NB4 (cell line): ENCODE measurements at regions not wholly inside any gene's neighbourhood (a gene's known extent, or its start where the extent isn't known, plus 50 kb on each side); places are given as distances from the start of the nearest gene placed in this dataset.

Source experiments
- DNase-seq: peaks from one replicate; pipeline ENCODE4 v3.0.0; 2010; ENCODE audit warnings: low read depth
- H3K4me3 ChIP-seq: one replicate; pipeline ENCODE4 v1.5.1; 2011; ENCODE audit warnings: mild to moderate bottlenecking, low read depth, low read length, moderate library complexity
- MYC ChIP-seq: IDR thresholded peaks from 2 replicates; pipeline ENCODE4 v1.6.1; 2011; ENCODE audit warnings: low read depth, low read length
- POLR2A ChIP-seq: IDR thresholded peaks from 2 replicates; pipeline ENCODE4 v1.6.1; 2011; ENCODE audit warnings: mild to moderate bottlenecking; ENCODE audit not compliant: insufficient read length; ENCODE audit errors: extremely low read depth
- TF ChIP-seq, protein P1 (sequence below): IDR thresholded peaks from one replicate; pipeline ENCODE4 v1.5.1; 2012; ENCODE audit warnings: low read depth, low read length
- TF ChIP-seq, protein P2 (sequence below): IDR thresholded peaks from 2 replicates; pipeline ENCODE4 v1.6.1; 2011; ENCODE audit warnings: low read depth, low read length

DNA sequence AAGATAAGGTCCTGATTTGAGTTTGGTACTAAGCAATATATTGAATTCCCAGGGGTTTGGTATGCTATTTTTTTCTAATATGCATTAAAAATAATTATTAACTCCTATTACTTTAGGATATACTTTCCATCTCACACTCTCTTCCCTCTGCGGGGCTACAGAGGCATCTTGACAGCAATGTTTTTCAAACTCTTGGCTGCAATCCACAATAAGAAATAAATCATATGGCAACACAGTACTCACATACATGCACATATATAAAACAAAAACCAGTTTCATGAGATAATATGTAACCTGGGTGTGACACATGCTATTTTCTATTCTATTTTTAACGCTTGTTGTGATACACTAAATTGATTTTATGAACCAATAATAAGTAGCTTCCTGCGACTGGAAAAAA is 189.5 kb downstream of the UNC5CL start:
- TF ChIP-seq, protein P1, sequence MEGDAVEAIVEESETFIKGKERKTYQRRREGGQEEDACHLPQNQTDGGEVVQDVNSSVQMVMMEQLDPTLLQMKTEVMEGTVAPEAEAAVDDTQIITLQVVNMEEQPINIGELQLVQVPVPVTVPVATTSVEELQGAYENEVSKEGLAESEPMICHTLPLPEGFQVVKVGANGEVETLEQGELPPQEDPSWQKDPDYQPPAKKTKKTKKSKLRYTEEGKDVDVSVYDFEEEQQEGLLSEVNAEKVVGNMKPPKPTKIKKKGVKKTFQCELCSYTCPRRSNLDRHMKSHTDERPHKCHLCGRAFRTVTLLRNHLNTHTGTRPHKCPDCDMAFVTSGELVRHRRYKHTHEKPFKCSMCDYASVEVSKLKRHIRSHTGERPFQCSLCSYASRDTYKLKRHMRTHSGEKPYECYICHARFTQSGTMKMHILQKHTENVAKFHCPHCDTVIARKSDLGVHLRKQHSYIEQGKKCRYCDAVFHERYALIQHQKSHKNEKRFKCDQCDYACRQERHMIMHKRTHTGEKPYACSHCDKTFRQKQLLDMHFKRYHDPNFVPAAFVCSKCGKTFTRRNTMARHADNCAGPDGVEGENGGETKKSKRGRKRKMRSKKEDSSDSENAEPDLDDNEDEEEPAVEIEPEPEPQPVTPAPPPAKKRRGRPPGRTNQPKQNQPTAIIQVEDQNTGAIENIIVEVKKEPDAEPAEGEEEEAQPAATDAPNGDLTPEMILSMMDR, result no peak
- TF ChIP-seq, protein P2, sequence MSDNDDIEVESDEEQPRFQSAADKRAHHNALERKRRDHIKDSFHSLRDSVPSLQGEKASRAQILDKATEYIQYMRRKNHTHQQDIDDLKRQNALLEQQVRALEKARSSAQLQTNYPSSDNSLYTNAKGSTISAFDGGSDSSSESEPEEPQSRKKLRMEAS, result no peak
- TF ChIP-seq MYC (no peak), POLR2A (no peak)
- no peak for DNase-seq
- no peak overlapping the region for H3K4me3 ChIP-seq

DNA sequence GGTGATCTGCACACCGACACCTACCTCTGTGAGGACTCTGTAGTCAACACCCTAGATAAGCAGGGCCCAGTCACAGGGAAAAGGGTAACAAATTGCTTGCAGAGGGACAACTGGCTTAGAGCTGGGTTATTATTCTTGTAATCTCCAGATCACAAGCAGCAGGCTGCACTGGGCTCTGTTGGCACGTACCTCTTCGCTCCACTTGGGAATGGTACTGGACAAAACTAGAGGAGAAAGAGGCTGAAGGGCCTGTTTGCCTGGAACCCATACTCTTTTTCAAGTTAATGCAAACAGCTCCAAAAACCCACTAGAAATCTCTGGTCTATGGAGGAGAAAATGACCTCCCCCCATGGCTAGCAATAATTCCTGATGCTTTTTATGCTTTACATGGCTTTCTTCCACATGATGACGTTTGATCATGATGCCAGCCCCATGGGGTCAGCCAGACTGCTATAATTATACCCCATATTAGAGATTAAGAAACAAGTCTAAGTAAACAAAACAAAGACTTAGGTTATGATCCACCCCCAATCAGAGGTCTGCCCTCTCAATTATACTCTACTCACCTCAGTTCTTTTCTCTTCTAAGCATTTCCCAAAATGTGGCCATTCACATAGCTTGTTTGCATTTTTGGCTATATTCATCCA is 190.0 kb downstream of the UNC5CL start:
- TF ChIP-seq, protein P1, result no peak
- no peak for TF ChIP-seq MYC
- H3K4me3 ChIP-seq, result no peak overlapping the region
- no peak for DNase-seq

DNA sequence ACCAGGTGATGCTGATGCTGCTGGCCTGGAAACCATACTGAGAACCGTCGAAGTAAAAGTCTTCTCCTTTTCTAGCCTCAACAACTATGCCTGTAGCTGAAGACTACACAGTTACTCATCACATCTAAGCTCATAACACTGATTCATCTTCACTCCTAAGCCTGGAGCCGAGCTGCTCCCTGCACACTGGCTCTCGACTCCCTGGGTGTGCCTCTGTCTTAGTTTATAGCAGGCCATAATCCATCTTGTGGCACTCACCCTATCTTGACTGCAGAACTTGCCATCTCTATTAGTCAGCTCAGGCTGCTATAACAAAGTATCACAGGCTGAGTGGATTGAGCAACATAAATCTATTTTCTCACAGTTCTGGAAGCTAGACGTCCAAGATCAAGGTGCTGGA is 191.0 kb downstream of the UNC5CL start:
- TF ChIP-seq, protein P1, result no peak
- TF ChIP-seq MYC (no peak), POLR2A (no peak)
- TF ChIP-seq, protein P2, result no peak
- no peak for DNase-seq
- no peak overlapping the region for H3K4me3 ChIP-seq

DNA sequence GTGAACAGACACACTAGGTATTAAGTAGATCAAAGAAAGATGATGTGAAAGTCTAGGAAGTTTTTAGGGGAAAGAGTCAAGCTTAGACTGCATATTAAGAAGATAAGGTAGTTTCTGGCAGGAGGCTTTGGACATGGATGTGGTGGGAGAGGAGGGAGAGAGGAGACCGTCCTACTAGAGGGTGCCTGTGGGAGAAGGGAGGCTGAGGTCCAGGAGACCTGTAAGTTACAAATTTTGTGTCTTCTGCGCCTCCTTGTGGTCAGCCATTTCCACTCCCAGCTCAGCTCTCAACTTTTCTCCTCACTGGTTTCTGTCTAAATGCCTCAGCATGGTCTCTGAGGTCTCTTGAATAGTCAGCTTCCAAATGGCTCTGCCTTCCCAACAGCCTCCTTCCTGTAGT is 193.5 kb downstream of the UNC5CL start:
- TF ChIP-seq, protein P2, result no peak
- TF ChIP-seq, protein P1, result peak; percentile 69
- TF ChIP-seq POLR2A, result no peak
- peak; percentile 51 for DNase-seq
- no peak overlapping the region for H3K4me3 ChIP-seq

DNA sequence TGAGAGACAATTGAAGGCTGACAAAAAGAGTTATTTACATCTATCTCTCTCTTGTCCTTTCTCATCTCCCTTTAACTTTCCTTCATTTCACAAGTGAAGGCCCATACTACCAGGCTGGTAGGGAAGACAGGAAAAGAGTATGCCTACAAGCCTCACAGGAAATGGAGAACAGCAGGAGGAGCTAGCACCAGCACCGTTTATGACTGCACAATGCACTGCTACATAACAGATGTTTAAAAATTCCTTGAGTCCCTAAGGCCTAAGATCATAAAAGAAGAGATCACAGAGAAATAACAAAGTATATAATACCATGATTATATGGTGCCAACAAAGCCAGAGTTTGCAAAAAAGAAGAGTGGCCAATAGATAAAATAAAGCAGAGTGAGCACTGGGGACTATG is 194.8 kb downstream of the UNC5CL start:
- no peak for DNase-seq
- TF ChIP-seq MYC (no peak), POLR2A (no peak)
- TF ChIP-seq, protein P1, result no peak
- TF ChIP-seq, protein P2, result no peak
- no peak overlapping the region for H3K4me3 ChIP-seq

DNA sequence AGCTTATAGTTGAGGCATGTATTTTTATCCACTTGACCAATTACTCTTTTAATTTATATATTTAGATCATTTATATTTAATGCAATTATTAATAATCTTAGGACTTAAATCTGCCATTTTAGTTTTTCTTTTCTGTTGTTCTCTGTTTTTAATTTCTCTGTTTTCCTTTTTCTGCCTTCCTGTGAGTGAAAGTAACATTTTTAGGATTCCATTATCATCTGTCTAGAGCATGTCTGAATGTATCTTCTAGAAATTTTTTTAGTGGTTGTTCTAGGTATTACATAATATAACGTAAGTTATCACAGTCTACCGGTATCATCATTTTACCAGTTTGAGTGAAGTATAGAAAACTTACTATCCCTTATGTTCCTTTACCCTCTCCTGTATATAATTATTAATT is 197.3 kb downstream of the UNC5CL start:
- no peak overlapping the region for H3K4me3 ChIP-seq
- no peak for DNase-seq
- TF ChIP-seq POLR2A, result no peak
- TF ChIP-seq MYC, result no peak
- TF ChIP-seq, protein P1, result no peak
